ENCODE measurements at regions not wholly inside any gene's neighbourhood (a gene's known extent, or its start where the extent isn't known, plus 50 kb on each side); places are given as distances from the start of the nearest gene placed in this dataset.
"Not testable (repeated sequence)": the region's sequence is repeated elsewhere in the genome, so short reads cannot be mapped to it uniquely, and the experiment has no call there.

DNA sequence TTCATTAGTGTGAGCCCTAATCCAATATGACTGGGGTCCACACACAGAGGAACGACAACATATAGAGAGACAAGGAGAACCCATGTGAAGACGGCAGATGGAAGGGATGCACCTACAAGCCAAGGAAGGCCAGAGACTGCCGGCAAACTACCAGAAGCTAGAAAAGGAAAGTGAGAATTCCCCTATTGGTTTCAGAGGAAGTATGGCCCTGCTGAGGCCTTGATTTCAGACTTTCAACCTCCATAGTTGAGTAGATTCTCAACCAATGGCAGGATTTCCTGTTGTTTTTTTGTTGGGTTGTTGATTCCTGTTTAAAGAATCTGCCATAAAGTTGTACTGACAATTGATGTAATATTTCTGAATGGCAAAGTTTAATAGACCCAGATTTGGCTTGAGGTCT is 241.5 kb downstream of the SATB2 start:
- ATAC-seq (replicated peaks): no peak
- no peaks in the 10 kb centered on the region for H3K27me3 Mint-ChIP-seq
- no peak overlapping the region for H3K4me3 Mint-ChIP-seq

DNA sequence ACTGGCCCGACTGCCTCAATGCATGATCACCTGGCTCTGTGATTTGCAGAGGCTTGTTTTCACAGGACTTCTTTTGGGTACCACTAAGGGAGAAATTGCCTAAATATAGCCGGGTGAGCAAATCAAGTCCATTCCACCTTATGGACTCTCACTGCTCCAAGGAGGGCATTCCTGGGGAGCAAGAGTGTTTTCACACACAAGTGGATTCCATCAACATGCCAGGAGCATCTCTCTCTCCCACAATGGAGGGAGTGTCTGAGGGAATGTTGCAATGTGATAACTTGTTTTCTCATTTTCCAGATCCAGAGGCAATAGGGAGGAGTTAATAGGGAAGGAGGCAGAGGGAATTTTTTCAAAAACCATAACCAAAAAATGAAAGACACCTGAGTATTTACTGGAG is 250.7 kb downstream of the SATB2 start:
- peaks cover 5 to 6% of the 10 kb centered on the region in 2 donors for H3K9me3 Mint-ChIP-seq
- H3K36me3 Mint-ChIP-seq (ENCODE audit: insufficient read depth): no peaks in the 10 kb centered on the region
- no peak overlapping the region for H3K4me3 Mint-ChIP-seq
- H3K27ac Mint-ChIP-seq: no peak overlapping the region
- H3K4me1 Mint-ChIP-seq (ENCODE audit: low read depth in 2 of 2): no peaks in the 10 kb centered on the region
- H3K27me3 Mint-ChIP-seq: no peaks in the 10 kb centered on the region
- no peak for ATAC-seq (replicated peaks)
- no peak for DNase-seq

More for the DNA sequence above, 241.5 kb downstream of the SATB2 start:
- no peak for DNase-seq
- H3K4me1 Mint-ChIP-seq (ENCODE audit: low read depth in 2 of 2): no peaks in the 10 kb centered on the region
- H3K36me3 Mint-ChIP-seq (ENCODE audit: insufficient read depth): no peaks in the 10 kb centered on the region
- H3K9me3 Mint-ChIP-seq: peaks cover 0 to 3% of the 10 kb centered on the region in 2 donors
- H3K27ac Mint-ChIP-seq: no peak overlapping the region

DNA sequence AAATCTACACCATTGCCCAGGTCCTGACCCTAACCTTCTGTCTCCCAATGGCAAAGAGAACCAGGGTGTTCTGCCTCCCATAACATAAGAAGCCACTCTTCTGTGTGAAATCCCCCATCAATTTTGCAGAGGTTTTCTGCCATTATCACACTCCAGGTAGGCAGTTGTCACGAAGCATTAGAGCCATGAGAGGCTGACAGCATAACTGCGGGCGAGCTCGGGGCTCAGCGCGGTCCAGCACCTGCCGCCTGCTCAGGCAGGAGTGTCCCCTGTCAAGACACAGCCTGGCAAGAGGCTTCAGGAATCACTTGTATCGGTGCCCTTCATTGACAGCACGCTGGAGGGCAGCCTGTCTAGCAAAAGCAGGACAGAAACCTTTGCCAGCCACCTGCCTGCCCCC is 251.2 kb downstream of the SATB2 start:
- no peaks in the 10 kb centered on the region for H3K4me1 Mint-ChIP-seq (ENCODE audit: low read depth in 2 of 2)
- ATAC-seq (replicated peaks) (no peak), DNase-seq (no peak)
- H3K27ac Mint-ChIP-seq: no peak overlapping the region
- peaks cover 5 to 6% of the 10 kb centered on the region in 2 donors for H3K9me3 Mint-ChIP-seq
- H3K36me3 Mint-ChIP-seq (ENCODE audit: insufficient read depth): no peaks in the 10 kb centered on the region
- no peak overlapping the region for H3K4me3 Mint-ChIP-seq
- H3K27me3 Mint-ChIP-seq: no peaks in the 10 kb centered on the region

DNA sequence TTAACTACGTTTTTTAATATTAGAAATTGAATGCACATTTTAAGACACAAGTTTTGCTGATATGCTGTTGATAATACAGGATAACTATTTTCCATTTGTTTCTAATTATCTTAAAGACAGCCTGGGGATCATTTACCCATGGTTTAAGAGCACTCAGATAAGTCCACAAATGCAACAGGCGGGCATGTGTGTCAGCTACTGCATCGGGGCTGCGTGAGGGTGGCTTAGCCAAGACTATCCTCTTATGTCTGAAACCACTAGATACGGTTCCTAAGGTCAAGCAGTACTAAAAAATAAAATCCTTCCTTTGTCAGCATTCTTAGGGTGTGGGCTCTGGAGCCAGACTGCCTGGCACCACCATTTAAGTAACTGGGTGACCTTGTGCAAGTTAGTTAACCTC is 254.8 kb downstream of the SATB2 start:
- Mint-ChIP-seq H3K4me3 (no peak overlapping the region), H3K9me3 (peaks cover 9 to 14% of the 10 kb centered on the region in 2 donors), H3K4me1 (ENCODE audit: low read depth in 2 of 2) (no peaks in the 10 kb centered on the region), H3K27ac (no peak overlapping the region), H3K36me3 (ENCODE audit: insufficient read depth) (no peaks in the 10 kb centered on the region), H3K27me3 (no peaks in the 10 kb centered on the region)
- DNase-seq (no peak), ATAC-seq (replicated peaks) (no peak)

DNA sequence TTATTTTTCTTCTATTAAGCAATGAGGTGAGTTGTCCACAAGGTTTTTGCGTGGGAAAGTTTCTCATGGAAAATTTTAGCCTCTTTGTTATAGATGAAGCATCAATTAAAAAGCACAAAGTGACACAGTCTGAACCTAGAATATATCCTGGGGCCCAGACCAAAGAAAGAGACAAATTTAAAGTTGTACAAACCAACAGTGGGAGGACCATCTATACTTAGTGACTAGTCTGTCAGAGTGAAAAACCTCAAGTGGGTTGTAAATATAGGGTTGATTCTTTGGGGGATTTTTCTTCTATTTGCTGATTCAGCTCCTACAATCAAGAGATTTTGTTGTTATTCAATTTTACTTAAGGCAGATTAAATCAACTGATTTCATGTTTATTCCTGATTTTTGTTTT is 256.2 kb downstream of the SATB2 start:
- Mint-ChIP-seq H3K4me1 (ENCODE audit: low read depth in 2 of 2) (no peaks in the 10 kb centered on the region), H3K4me3 (no peak overlapping the region), H3K9me3 (peaks cover 11 to 20% of the 10 kb centered on the region in 2 donors), H3K27ac (no peak overlapping the region), H3K27me3 (no peaks in the 10 kb centered on the region), H3K36me3 (ENCODE audit: insufficient read depth) (no peaks in the 10 kb centered on the region)
- ATAC-seq (replicated peaks) (no peak), DNase-seq (no peak)

DNA sequence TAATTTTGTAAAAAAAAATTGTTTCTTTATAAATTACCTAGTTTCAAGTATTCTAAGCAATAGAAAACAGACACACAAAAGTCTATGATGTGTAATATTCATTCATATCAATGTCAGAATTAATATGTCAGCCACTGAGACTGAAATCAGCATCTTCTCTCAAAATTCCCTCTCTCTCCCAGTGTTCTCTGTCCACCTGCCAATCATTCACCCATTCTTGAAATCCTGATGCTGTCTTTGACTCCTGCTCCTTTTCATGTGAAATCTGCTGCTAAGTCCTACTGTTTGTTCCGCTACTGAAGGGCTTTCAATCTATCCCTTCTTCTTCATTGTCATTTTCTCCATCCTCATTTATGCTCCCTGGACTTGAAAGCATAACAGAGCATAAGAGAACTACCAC is 257.9 kb downstream of the SATB2 start:
- no peaks in the 10 kb centered on the region for H3K4me1 Mint-ChIP-seq (ENCODE audit: low read depth in 2 of 2)
- H3K36me3 Mint-ChIP-seq (ENCODE audit: insufficient read depth): no peaks in the 10 kb centered on the region
- no peak overlapping the region for H3K27ac Mint-ChIP-seq

DNA sequence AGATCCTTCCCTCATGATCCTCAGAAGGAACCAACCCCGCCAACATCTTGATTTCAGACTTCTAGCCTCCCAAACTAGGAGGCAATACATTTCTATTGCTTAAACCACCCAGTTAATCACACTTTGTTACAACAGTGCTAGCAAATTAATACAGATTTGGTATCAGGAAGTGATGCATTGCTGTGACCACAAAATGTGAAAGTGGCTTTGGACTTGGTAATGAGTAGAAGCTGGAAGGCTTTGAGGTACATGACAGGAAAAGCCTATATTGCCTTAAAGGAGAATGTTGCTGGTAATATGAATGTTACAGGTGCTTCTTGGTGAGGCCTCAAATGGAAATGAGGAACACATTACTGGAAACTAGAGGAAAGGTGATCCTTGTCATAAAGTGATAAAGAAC is 260.3 kb downstream of the SATB2 start:
- no peak for ATAC-seq (replicated peaks)
- Mint-ChIP-seq H3K4me1 (ENCODE audit: low read depth in 2 of 2) (no peaks in the 10 kb centered on the region), H3K4me3 (no peak overlapping the region), H3K27me3 (no peaks in the 10 kb centered on the region), H3K9me3 (peaks cover 6 to 20% of the 10 kb centered on the region in 2 donors), H3K27ac (no peak overlapping the region), H3K36me3 (ENCODE audit: insufficient read depth) (no peaks in the 10 kb centered on the region)
- DNase-seq: no peak

More for the DNA sequence above, 257.9 kb downstream of the SATB2 start:
- no peak for ATAC-seq (replicated peaks)
- Mint-ChIP-seq H3K4me3 (no peak overlapping the region), H3K27me3 (no peaks in the 10 kb centered on the region), H3K9me3 (peaks cover 11 to 20% of the 10 kb centered on the region in 2 donors)
- no peak for DNase-seq

DNA sequence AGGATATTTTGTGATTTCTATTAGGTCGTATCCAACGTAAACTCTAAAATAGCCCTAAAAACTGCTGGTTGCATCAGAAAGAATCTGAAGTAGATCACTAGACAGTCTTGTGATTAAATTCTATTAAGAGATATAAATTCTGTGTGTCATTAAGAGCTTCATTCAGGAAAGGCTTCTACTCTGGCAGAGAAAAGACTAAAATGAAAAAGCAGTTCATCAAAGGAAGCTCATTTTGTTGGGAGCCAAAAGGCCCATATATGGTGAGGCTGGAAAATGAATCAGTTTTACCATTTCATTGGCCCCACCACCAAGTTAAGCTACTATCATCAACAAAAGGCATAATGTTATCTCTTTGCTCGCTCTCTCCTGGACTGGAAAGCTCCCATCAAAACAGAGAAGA is 261.1 kb downstream of the SATB2 start:
- DNase-seq: no peak
- Mint-ChIP-seq H3K36me3 (ENCODE audit: insufficient read depth) (no peaks in the 10 kb centered on the region), H3K27ac (no peak overlapping the region), H3K4me1 (ENCODE audit: low read depth in 2 of 2) (no peaks in the 10 kb centered on the region), H3K4me3 (no peak overlapping the region), H3K9me3 (peaks cover 6 to 20% of the 10 kb centered on the region in 2 donors), H3K27me3 (no peaks in the 10 kb centered on the region)
- no peak for ATAC-seq (replicated peaks)

DNA sequence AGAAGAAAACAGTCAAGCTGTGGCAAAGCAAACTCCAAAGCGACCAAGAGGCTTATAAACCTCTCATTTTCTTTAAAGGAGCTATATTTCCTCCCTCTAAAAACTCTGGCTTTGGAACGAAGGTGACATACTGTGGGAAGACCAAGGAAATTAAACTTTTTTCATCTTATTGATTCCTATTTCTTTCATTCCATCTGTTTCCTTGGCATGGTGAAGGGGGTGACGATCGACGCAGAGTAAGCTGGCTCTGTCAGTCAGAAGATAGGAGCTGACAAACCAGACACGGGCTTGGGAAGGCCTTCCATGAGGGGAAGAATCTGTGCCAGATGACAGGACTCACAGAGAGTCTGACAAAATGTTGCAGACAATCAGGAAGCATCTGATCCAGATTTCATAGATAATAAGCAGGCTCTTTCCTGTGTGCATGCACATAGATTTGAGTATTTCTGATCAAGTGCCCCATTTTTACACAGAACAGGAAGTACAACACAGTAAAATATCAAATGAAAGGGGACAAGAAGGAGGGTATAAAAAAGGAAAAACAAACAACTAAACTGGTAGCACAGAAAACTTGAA is 261.7 kb downstream of the SATB2 start:
- Mint-ChIP-seq H3K9me3 (peaks cover 6 to 17% of the 10 kb centered on the region in 2 donors), H3K4me3 (no peak overlapping the region), H3K36me3 (ENCODE audit: insufficient read depth) (no peaks in the 10 kb centered on the region), H3K27ac (no peak overlapping the region), H3K27me3 (no peaks in the 10 kb centered on the region), H3K4me1 (ENCODE audit: low read depth in 2 of 2) (no peaks in the 10 kb centered on the region)
- ATAC-seq (replicated peaks) (no peak), DNase-seq (no peak)

DNA sequence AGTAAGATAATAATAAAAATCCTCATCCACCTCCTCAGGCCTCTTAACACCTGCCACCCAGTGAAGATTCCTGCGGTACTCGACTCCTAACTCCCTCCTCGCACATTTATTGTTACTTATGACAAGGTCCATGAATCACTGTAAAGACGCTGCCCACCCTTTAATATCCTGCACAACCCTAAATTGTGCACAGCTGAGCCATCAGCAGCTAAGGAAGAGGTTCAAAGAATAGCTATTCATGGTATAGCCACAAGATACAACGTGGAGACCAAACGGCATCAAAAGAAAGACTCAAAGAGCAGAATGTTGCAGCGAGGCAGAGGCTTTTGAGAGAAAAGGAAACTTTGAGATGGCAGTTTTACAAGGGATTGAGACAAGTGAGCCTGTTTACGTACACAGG is 266.3 kb downstream of the SATB2 start:
- no peak overlapping the region for H3K4me3 Mint-ChIP-seq
- no peak for ATAC-seq (replicated peaks)
- no peak overlapping the region for H3K27ac Mint-ChIP-seq
- no peaks in the 10 kb centered on the region for H3K4me1 Mint-ChIP-seq (ENCODE audit: low read depth in 2 of 2)
- H3K9me3 Mint-ChIP-seq: peaks cover 0 to 4% of the 10 kb centered on the region in 2 donors
- no peaks in the 10 kb centered on the region for H3K36me3 Mint-ChIP-seq (ENCODE audit: insufficient read depth)
- no peaks in the 10 kb centered on the region for H3K27me3 Mint-ChIP-seq
- no peak for DNase-seq

DNA sequence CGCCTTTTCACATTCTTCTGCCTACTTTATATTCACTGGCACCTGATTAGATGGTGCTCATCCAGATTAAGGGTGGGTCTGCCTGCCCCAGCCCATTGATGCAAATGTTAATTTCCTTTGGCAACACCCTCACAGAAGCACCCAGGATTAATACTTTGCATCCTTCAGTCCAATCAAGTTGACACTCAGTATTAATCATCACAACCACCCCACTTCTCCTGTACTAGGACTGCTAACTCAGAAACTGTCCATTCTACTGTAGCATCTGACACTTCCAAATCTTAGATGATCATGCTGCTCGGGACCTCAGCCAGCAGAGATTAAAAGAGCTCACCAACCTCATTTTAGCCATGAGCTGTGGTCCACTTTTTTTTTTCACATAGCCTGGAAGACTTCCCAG is 268.5 kb downstream of the SATB2 start:
- DNase-seq (no peak), ATAC-seq (replicated peaks) (no peak)
- Mint-ChIP-seq H3K9me3 (peaks cover 0 to 4% of the 10 kb centered on the region in 2 donors), H3K36me3 (ENCODE audit: insufficient read depth) (no peaks in the 10 kb centered on the region), H3K4me1 (ENCODE audit: low read depth in 2 of 2) (no peaks in the 10 kb centered on the region), H3K27me3 (no peaks in the 10 kb centered on the region), H3K27ac (no peak overlapping the region), H3K4me3 (no peak overlapping the region)

DNA sequence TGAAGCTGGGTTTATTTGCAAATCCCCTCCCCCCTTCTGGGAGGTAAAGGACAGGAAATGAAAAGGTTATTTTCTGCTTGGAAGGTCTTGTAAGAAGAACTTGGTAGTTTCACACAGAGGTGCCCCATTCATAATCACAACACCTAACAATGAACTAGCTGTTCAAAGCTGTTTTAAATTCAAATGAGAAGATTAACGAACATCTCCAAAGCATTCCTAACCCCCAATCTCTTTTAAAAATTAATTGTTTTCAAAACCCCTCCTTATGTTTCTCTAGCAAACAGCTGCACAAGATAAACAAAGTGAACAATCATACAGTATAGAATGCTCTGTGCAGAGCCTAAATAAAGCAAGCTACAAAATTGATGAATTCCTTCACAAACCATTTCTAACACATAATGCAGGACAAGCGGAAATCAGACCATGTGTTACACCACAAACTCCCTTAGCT is 271.4 kb downstream of the SATB2 start:
- H3K9me3 Mint-ChIP-seq: peaks cover 0 to 4% of the 10 kb centered on the region in 2 donors
- H3K27ac Mint-ChIP-seq: no peak overlapping the region
- no peaks in the 10 kb centered on the region for H3K36me3 Mint-ChIP-seq (ENCODE audit: insufficient read depth)
- H3K27me3 Mint-ChIP-seq: no peaks in the 10 kb centered on the region
- H3K4me1 Mint-ChIP-seq (ENCODE audit: low read depth in 2 of 2): no peaks in the 10 kb centered on the region
- ATAC-seq (replicated peaks): no peak
- no peak for DNase-seq
- no peak overlapping the region for H3K4me3 Mint-ChIP-seq

DNA sequence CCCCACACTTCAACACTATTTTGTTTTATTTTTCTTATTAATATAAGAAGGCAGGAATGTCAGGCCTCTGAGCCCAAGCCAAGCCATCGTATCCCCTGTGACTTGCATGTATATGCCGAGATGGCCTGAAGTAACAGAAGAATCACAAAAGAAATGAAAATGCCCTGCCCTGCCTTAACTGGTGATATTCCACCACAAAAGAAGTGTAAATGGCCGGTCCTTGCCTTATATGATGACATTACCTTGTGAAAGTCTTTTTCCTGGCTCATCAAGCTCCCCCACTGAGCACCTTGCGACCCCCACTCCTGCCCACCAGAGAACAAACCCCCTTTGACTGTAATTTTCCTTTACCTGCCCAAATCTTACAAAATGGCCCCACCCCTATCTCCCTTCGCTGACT is 272.6 kb downstream of the SATB2 start:
- not testable (repeated sequence) for DNase-seq; H3K9me3 Mint-ChIP-seq; H3K36me3 Mint-ChIP-seq (ENCODE audit: insufficient read depth); ATAC-seq (replicated peaks); H3K27me3 Mint-ChIP-seq; H3K4me3 Mint-ChIP-seq; H3K27ac Mint-ChIP-seq; H3K4me1 Mint-ChIP-seq (ENCODE audit: low read depth in 2 of 2)

DNA sequence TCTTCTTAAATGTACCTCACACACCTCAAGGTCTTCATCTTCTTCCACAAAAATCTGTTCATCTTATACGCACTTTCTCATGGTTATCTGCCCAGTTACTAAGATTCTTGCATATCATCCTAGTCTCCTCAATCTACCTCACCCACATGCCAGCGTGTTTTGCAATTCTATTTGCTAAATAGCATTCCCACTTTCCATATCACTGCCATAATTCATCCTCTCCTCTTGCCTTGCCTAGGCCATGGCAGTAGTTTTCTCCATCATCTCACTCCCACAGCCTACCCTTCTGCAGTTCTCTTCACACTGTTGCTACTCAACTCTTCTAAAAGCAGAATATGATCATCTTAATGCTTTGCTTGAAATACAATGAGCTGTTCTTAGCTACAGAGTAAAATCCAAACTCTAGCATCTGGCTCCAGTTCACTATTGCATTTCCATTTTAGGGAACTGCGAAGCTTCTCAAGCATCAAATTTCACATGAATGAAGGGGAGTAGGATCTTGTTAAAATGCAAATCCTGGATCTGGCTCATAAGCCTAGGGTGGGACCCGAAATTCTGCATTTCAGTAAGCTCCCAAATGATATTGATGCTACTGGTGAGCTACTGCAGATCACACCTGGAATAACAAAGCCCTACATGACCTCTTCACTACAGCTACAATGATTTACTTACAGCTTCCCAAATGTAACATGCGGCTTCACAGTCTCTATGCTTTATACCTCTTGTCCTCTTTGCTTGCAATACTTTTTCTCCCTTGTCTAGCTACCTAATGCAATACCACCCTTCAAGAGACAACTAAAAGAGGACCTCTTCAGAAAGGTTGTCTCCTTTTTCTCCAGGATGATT is 293.9 kb downstream of the SATB2 start:
- H3K36me3 Mint-ChIP-seq (ENCODE audit: insufficient read depth): no peaks in the 10 kb centered on the region
- H3K27me3 Mint-ChIP-seq: no peaks in the 10 kb centered on the region
- no peak for ATAC-seq (replicated peaks)
- H3K27ac Mint-ChIP-seq: no peak overlapping the region
- H3K4me3 Mint-ChIP-seq: no peak overlapping the region
- DNase-seq: no peak
- peaks cover 5 to 6% of the 10 kb centered on the region in 2 donors for H3K9me3 Mint-ChIP-seq
- no peaks in the 10 kb centered on the region for H3K4me1 Mint-ChIP-seq (ENCODE audit: low read depth in 2 of 2)
